ENCODE measurements at regions not wholly inside any gene's neighbourhood (a gene's known extent, or its start where the extent isn't known, plus 50 kb on each side); places are given as distances from the start of the nearest gene placed in this dataset.

DNA sequence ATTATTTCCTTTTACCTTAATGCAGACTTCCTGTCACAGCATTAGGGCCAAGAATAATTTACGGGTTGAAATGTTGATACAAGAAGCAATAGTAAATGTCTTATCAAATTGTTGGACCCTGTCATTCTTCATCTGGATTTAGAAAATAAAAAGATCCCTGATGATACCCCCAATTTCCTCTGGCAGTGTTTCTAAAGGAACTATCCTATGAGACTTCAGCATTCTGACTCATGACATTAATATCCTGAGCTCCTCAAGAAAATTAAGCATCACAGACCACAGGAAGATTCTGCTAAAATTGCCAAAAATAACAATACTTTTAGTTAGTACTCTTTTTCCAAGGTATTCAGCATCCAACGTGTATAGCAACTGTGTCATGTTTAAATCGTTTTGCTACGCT, 490.5 kb upstream of the ANKRD30A start:
- peaks cover 18% of the 10 kb centered on the region for H3K9me3 Mint-ChIP-seq
- H3K27me3 Mint-ChIP-seq (ENCODE audit: low read depth): no peaks in the 10 kb centered on the region
- H3K4me1 Mint-ChIP-seq (ENCODE audit: low read depth): no peaks in the 10 kb centered on the region
- ATAC-seq (no peak), DNase-seq (no peak)
- no peaks in the 10 kb centered on the region for H3K36me3 Mint-ChIP-seq (ENCODE audit: insufficient read depth)
- no peak overlapping the region for H3K4me3 Mint-ChIP-seq

DNA sequence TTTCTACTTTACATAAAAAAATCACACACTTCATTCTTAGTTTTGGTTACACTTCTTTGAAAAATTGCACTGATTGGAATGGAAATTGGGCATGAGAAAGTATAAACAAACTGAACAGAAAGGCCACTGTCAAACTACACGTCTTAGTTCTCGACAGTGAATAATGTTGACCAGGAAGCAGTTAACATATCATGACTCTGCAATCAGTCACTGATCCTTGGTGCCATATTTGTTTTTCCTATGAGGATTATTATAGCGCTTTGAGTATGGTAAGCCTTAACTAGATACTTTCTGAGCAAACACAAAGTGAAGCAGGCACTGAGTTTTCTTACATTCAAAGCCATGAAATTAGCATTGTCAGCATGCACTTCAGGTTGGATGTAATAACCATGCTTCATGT, 495.1 kb upstream of the ANKRD30A start:
- Mint-ChIP-seq H3K4me1 (ENCODE audit: low read depth) (no peaks in the 10 kb centered on the region), H3K9me3 (peaks cover 8% of the 10 kb centered on the region), H3K4me3 (no peak overlapping the region), H3K27me3 (ENCODE audit: low read depth) (no peaks in the 10 kb centered on the region), H3K36me3 (ENCODE audit: insufficient read depth) (no peaks in the 10 kb centered on the region)
- ATAC-seq (no peak), DNase-seq (no peak)

DNA sequence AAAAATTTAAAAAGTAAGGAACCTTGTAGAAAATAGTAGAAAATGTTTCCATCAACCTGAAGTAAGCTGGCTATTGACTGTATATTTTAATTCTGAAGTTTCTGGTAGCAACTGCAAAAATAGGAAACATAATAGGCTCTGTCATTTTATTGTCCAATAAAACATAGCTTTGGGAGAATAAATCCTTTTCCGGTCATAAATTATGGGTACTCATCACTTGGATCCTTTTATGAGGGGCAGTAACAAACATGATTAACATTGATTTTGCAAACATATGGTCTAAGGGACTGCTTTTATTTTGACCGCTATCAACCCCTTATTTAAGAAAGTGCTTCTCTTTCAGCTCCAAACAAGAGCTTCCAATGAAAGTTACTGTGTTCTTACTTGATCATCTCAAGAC, 495.9 kb upstream of the ANKRD30A start:
- H3K4me1 Mint-ChIP-seq (ENCODE audit: low read depth): no peaks in the 10 kb centered on the region
- no peaks in the 10 kb centered on the region for H3K27me3 Mint-ChIP-seq (ENCODE audit: low read depth)
- peaks cover 8% of the 10 kb centered on the region for H3K9me3 Mint-ChIP-seq
- no peak overlapping the region for H3K4me3 Mint-ChIP-seq
- DNase-seq: no peak
- no peaks in the 10 kb centered on the region for H3K36me3 Mint-ChIP-seq (ENCODE audit: insufficient read depth)
- no peak for ATAC-seq

DNA sequence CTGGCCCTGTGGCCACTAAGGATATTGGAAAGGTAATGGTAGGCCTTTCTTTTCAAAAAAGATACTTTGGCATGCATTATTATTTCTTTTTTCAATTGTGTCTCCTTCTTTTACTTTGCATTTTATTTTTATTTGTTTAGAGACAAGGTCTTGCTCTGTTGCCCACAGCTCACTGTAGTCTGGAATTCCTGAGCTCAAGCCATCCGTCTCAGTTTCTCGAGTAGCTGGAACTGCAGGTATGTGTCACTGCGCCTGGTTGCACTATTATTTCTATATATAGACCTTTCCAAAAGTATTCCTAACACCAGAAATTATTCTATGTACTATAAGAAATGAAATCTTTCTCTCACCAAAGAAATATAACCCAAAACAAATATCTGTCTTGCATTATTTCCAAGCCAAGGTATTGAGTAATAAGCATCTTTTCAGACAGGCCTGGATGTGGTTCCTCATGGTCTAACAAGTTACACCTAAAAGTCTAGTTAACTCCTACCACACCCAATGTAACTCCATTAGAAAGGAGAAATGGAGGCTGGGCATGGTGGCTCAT, 500.8 kb upstream of the ANKRD30A start:
- Mint-ChIP-seq H3K27me3 (ENCODE audit: low read depth) (no peaks in the 10 kb centered on the region), H3K4me3 (no peak overlapping the region), H3K4me1 (ENCODE audit: low read depth) (no peaks in the 10 kb centered on the region), H3K36me3 (ENCODE audit: insufficient read depth) (no peaks in the 10 kb centered on the region), H3K9me3 (peaks cover 18% of the 10 kb centered on the region)
- DNase-seq: no peak
- no peak for ATAC-seq

DNA sequence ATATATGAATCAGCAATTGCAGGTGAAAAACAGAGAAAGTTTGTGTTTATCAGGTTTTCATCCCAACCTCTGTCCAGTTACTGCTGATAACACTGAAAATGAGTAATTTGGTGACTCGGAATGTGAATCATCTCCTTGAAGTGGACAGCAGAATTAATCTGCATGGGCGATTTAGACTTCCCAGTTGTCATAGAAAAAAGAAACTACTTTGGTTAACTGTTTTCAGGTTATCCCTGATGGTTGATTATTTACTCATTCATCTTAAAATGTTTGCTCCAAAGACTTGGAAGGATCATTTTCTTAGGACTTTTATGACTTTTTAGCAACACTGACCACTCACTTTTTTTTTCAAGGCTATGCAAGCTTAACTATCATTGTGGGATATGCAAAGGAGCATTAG, 504.1 kb upstream of the ANKRD30A start:
- DNase-seq (no peak), ATAC-seq (no peak)
- Mint-ChIP-seq H3K36me3 (ENCODE audit: insufficient read depth) (no peaks in the 10 kb centered on the region), H3K9me3 (peaks cover 15% of the 10 kb centered on the region), H3K4me3 (no peak overlapping the region), H3K27me3 (ENCODE audit: low read depth) (no peaks in the 10 kb centered on the region), H3K4me1 (ENCODE audit: low read depth) (no peaks in the 10 kb centered on the region)

DNA sequence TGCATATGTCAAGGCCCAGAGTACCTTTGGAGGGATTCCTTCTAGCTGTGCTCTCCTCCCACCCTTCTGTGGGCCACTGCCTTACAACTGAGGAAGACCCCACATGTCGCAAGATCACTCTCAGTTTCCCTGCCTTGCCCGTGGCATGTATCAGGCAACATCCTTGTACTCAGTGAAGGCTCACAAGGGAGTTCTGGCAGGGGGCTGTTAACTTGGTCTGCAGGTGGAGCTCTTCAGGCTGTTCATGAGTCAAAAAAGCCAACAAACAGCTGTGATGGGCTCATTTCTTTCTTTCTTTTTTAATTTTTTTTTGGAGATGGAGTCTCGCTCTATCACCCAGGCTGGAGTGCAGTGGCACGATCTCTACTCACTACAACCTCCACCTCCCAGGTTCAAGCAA, 513.0 kb upstream of the ANKRD30A start:
- H3K27me3 Mint-ChIP-seq (ENCODE audit: low read depth): peaks cover 3% of the 10 kb centered on the region

DNA sequence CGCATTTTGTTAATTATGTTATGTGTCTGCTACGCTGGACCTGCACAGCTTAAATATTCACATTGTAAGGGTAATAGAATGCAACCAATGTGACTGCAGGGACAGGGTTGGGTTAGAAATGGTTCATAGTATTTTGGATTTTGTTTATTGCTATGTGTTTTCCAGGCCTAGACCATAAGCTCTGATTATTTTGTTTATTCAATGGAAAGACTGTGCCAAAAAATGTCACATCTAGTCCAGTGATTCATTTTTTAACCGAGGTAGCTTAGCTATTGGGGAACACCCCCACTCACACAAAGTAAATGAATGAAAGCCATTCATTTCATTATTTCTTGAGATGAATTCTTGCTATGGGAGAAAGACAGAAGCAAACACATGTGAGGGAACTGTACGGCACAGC, 516.5 kb upstream of the ANKRD30A start:
- DNase-seq: no peak
- Mint-ChIP-seq H3K4me1 (ENCODE audit: low read depth) (no peaks in the 10 kb centered on the region), H3K36me3 (ENCODE audit: insufficient read depth) (no peaks in the 10 kb centered on the region), H3K4me3 (no peak overlapping the region), H3K9me3 (no peaks in the 10 kb centered on the region), H3K27me3 (ENCODE audit: low read depth) (peaks cover 3% of the 10 kb centered on the region)
- no peak for ATAC-seq

More for the DNA sequence above, 513.0 kb upstream of the ANKRD30A start:
- peaks cover 4% of the 10 kb centered on the region for H3K9me3 Mint-ChIP-seq
- ATAC-seq (no peak), DNase-seq (no peak)
- H3K4me1 Mint-ChIP-seq (ENCODE audit: low read depth): no peaks in the 10 kb centered on the region
- H3K4me3 Mint-ChIP-seq: no peak overlapping the region
- H3K36me3 Mint-ChIP-seq (ENCODE audit: insufficient read depth): no peaks in the 10 kb centered on the region

DNA sequence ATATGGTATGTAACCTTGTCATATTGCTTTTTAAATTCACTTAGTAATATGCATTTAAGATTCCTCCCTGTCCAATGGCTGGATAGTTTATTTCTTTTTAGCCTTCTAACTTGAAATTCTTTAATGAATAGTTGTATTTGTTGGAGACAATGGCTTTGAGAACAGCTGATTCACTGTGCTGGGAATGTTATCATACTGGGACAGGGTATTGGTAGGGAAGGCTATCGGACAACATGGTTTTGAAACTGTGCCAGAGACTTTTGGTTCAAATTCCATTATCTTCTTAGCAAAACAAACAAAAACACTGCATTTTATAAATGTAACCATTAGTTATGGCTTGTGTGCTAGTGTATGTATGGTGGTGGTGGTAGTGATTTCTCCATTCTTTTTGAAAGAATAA, 517.1 kb upstream of the ANKRD30A start:
- H3K36me3 Mint-ChIP-seq (ENCODE audit: insufficient read depth): no peaks in the 10 kb centered on the region
- H3K9me3 Mint-ChIP-seq: no peaks in the 10 kb centered on the region
- H3K4me1 Mint-ChIP-seq (ENCODE audit: low read depth): no peaks in the 10 kb centered on the region
- H3K27me3 Mint-ChIP-seq (ENCODE audit: low read depth): peaks cover 2% of the 10 kb centered on the region
- no peak for ATAC-seq
- no peak for DNase-seq
- no peak overlapping the region for H3K4me3 Mint-ChIP-seq

DNA sequence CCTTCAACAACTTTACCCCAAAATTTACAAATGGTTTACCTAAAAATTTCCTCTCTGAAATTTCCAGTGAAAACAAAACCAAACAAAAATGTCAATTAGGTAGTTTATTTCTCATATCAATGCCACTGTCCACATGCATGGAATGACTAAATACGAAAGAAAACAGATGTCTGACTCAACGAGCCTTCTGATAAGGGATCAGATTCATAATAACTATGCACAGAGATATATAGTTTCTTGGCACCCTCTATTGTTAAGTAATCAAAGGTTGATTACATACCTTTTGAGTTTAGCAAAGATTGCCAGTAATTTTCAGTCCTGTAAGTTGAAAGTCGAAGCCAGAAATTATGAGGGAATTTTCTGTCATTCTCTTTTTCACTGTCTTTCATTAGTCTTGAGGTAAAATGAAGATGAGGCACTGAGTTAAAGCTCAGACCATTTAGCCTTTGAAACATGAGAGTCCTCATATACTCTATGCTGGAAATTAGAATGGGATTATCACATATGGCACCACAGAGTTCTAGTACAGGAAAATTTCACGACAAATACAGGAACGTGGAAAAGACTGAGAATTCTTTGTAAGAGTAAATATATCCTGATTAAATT, 519.1 kb upstream of the ANKRD30A start:
- DNase-seq (no peak), ATAC-seq (no peak)
- Mint-ChIP-seq H3K27me3 (ENCODE audit: low read depth) (no peaks in the 10 kb centered on the region), H3K4me1 (ENCODE audit: low read depth) (no peaks in the 10 kb centered on the region), H3K4me3 (no peak overlapping the region), H3K9me3 (peaks cover 4% of the 10 kb centered on the region), H3K36me3 (ENCODE audit: insufficient read depth) (no peaks in the 10 kb centered on the region)

DNA sequence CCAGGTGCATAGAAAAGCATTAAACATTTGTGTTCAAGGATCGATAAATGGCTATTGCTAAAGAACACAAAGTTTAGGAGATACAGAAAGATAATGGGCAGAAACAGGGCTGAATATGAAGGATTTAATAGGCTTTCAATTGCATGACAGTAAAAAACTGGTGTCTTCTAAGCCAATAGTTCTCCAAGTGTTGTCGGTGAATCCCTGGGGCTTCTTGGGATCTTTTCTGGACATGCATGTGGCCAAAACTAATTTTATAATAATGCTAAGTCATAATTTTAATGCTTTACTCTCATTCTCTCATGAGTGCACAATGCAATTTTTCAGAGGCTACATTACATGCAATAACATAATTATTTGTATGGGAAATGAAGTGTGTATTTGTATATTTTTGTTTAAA, 521.1 kb upstream of the ANKRD30A start:
- DNase-seq (no peak), ATAC-seq (no peak)
- H3K4me3 Mint-ChIP-seq: no peak overlapping the region
- H3K27me3 Mint-ChIP-seq (ENCODE audit: low read depth): no peaks in the 10 kb centered on the region
- no peaks in the 10 kb centered on the region for H3K36me3 Mint-ChIP-seq (ENCODE audit: insufficient read depth)
- peaks cover 9% of the 10 kb centered on the region for H3K9me3 Mint-ChIP-seq
- H3K4me1 Mint-ChIP-seq (ENCODE audit: low read depth): no peaks in the 10 kb centered on the region

DNA sequence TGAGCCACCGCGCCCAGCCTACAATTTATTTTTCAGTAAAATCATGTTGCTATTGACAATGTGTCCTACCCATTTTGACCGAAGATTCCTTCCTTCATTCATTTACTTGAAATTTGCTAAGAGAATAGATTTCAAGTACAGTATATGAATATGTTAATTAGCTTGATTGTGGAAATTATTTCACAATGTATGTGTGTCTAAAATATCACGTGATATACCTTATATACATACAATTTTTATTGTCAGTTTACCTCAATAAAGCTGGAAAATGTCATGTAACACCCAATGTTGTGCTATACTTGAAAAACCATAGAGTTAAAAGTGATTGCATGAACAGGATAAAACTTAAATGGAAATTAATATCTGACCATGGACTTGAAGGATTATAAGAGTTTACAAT, 521.7 kb upstream of the ANKRD30A start:
- Mint-ChIP-seq H3K4me1 (ENCODE audit: low read depth) (no peaks in the 10 kb centered on the region), H3K9me3 (peaks cover 9% of the 10 kb centered on the region), H3K4me3 (no peak overlapping the region), H3K36me3 (ENCODE audit: insufficient read depth) (no peaks in the 10 kb centered on the region), H3K27me3 (ENCODE audit: low read depth) (no peaks in the 10 kb centered on the region)
- no peak for ATAC-seq
- DNase-seq: no peak

DNA sequence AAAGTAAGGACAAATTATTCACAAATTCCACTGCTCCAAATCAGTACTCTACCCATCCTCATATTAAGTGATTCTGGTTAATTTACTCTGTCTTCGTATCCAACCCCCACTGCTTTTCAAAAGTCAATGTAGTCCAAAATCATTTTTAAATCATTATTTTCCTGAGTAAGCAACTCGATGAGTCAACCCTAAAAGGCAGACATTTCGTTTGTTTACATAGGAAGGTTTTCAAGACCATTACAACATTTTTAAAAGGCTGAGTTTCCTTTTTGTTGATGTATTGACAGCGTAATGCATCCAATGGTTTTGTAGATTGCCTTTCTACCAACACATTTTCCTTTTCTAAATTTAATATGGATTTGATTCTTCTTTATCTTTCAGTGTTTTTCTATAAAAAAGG, 523.0 kb upstream of the ANKRD30A start:
- H3K4me3 Mint-ChIP-seq: no peak overlapping the region
- H3K9me3 Mint-ChIP-seq: peaks cover 9% of the 10 kb centered on the region
- no peaks in the 10 kb centered on the region for H3K36me3 Mint-ChIP-seq (ENCODE audit: insufficient read depth)
- no peak for ATAC-seq
- H3K27me3 Mint-ChIP-seq (ENCODE audit: low read depth): no peaks in the 10 kb centered on the region
- no peak for DNase-seq
- no peaks in the 10 kb centered on the region for H3K4me1 Mint-ChIP-seq (ENCODE audit: low read depth)

DNA sequence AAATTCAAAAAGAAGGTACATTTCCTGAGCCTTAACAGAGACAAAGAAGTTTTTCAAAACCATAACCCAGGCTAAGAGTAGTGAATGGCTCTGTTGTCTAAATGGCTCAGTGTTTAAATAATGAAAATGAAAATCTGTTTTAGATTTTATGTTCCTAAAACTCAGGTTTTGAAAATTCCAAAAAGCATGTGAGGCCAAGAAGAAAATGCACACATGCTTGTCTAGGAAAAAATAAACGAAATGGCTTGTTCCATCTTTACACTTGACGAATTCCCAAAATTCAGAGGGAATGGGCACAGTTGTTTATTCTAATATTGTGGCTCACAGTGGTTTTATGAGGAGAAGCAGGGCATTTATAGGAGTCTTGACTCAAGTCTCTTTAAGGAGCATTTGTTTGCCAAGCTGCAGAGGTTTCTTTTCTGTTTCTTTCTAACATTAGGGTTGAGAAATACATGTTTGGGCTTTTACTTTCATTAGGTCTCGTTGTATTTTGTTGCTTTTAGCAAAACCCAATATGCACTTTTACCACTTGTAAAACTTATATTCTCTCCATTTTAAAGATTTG, 527.6 kb upstream of the ANKRD30A start:
- Mint-ChIP-seq H3K9me3 (peaks cover 14% of the 10 kb centered on the region), H3K36me3 (ENCODE audit: insufficient read depth) (no peaks in the 10 kb centered on the region), H3K27me3 (ENCODE audit: low read depth) (no peaks in the 10 kb centered on the region), H3K4me1 (ENCODE audit: low read depth) (no peaks in the 10 kb centered on the region), H3K4me3 (no peak overlapping the region)
- ATAC-seq: no peak
- no peak for DNase-seq

DNA sequence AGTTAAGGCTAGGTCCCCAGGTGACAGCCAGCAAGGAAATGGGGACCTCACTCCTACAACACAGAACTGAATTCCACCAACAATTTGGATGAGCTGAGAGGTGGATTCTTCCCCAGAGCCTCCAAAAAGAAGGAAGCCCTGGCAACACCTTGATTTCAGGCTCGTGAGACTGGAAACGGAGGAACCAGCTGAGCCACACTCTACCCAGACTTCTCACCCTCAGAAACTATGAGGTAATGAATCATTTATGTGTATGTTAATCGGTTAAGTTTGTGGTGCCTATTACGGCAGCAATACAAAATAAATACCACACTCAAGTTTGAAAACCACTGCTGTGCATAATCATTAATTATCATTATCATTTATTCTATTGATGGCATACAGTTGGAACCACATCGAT, 532.4 kb upstream of the ANKRD30A start:
- Mint-ChIP-seq H3K36me3 (ENCODE audit: insufficient read depth) (no peaks in the 10 kb centered on the region), H3K27me3 (ENCODE audit: low read depth) (no peaks in the 10 kb centered on the region), H3K4me3 (no peak overlapping the region), H3K4me1 (ENCODE audit: low read depth) (no peaks in the 10 kb centered on the region), H3K9me3 (peaks cover 11% of the 10 kb centered on the region)
- ATAC-seq (no peak), DNase-seq (no peak)

DNA sequence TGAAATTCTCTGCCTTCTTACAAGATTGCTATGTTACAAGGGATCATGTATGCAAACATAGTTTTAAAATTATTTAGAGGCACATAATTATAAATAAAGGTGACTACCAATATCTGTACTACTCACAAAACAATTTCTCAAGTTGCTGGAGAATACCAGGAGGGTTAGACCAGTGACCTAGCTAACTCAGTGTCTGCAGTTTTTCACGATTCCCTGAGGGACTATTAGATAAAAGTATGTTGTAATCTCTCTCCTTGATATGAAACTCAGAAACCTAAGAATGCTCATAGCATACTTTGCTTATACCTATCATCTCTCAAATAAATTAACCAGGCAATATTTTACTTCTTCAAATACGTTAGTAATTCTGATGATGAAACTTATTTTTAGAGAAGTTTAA, 534.0 kb upstream of the ANKRD30A start:
- ATAC-seq: no peak
- DNase-seq: no peak
- Mint-ChIP-seq H3K27me3 (ENCODE audit: low read depth) (no peaks in the 10 kb centered on the region), H3K36me3 (ENCODE audit: insufficient read depth) (no peaks in the 10 kb centered on the region), H3K4me1 (ENCODE audit: low read depth) (no peaks in the 10 kb centered on the region), H3K4me3 (no peak overlapping the region), H3K9me3 (peaks cover 12% of the 10 kb centered on the region)
